C4-2B (cell line): ENCODE measurements at regions not wholly inside any gene's neighbourhood (a gene's known extent, or its start where the extent isn't known, plus 50 kb on each side); places are given as distances from the start of the nearest gene placed in this dataset.

Source experiments
- H3K27ac ChIP-seq: fragments of 450-650 bp; 2 replicates; pipeline ENCODE4 v1.5.1; 2017
- CTCF ChIP-seq: fragments of 450-650 bp; conservative IDR thresholded peaks from 2 replicates; pipeline ENCODE4 v1.5.1; 2017; ENCODE audit warnings: mild to moderate bottlenecking
- ZFX ChIP-seq: fragments of 450-650 bp; IDR thresholded peaks from 2 replicates; pipeline ENCODE4 v1.6.1; 2017

GRCh38 chr2:60339286-60339685 lies 214.2 kb downstream of the BCL11A start:
- TF ChIP-seq CTCF = no peak
- no peak for TF ChIP-seq ZFX
- H3K27ac ChIP-seq = no peak overlapping the region

- TF ChIP-seq CTCF = no peak
- no peak for TF ChIP-seq ZFX
- no peak overlapping the region for H3K27ac ChIP-seq
Observed at GRCh38 chr2:60337142-60337497, 216.3 kb downstream of the BCL11A start.

- TF ChIP-seq ZFX (no peak), CTCF (no peak)
- H3K27ac ChIP-seq = no peak overlapping the region
Observed at GRCh38 chr2:60336442-60337141, 216.9 kb downstream of the BCL11A start.

- no peak overlapping the region for H3K27ac ChIP-seq
- TF ChIP-seq ZFX = no peak
- TF ChIP-seq CTCF = no peak
Observed at GRCh38 chr2:60335533-60336237, 217.8 kb downstream of the BCL11A start.

GRCh38 chr2:60334610-60335009 lies 218.8 kb downstream of the BCL11A start:
- H3K27ac ChIP-seq = no peak overlapping the region
- TF ChIP-seq CTCF = no peak
- no peak for TF ChIP-seq ZFX

- no peak overlapping the region for H3K27ac ChIP-seq
- TF ChIP-seq CTCF = no peak
- TF ChIP-seq ZFX = no peak
Observed at GRCh38 chr2:60333264-60333663, 220.2 kb downstream of the BCL11A start.

GRCh38 chr2:60331115-60331809 lies 222.2 kb downstream of the BCL11A start:
- H3K27ac ChIP-seq = no peak overlapping the region
- TF ChIP-seq ZFX (no peak), CTCF (no peak)
